HAP-1 (cell line): ENCODE measurements at regions not wholly inside any gene's neighbourhood (a gene's known extent, or its start where the extent isn't known, plus 50 kb on each side); places are given as distances from the start of the nearest gene placed in this dataset.

Experiments
- DNase-seq, 2 experiments: peaks; one replicate each; pipeline ENCODE4 v3.0.0-alpha.2; 2016 to 2020; ENCODE audit warnings: low spot score in 2 of 2
- H3K27me3 ChIP-seq: fragments of 250-450 bp; sonication (Bioruptor Pico); 2 replicates; pipeline ENCODE4 v1.5.1; 2020; ENCODE audit warnings: low read depth, mild to moderate bottlenecking, moderate library complexity
- H3K36me3 ChIP-seq: fragments of 250-450 bp; sonication (Bioruptor Pico); replicated peaks from 2 replicates; pipeline ENCODE4 v1.5.1; 2020; ENCODE audit warnings: mild to moderate bottlenecking
- H3K4me1 ChIP-seq: fragments of 250-450 bp; sonication (Bioruptor Pico); 2 replicates; pipeline ENCODE4 v1.5.1; 2020; ENCODE audit warnings: mild to moderate bottlenecking
- H3K4me3 ChIP-seq: fragments of 250-450 bp; sonication (Bioruptor Pico); 2 replicates; pipeline ENCODE4 v1.5.1; 2020; ENCODE audit warnings: mild to moderate bottlenecking, moderate library complexity
- H3K9me3 ChIP-seq: fragments of 250-450 bp; sonication (Bioruptor Pico); 2 replicates; pipeline ENCODE4 v1.5.1; 2020; ENCODE audit warnings: mild to moderate bottlenecking, moderate library complexity
- in situ Hi-C: fragments of 300-500 bp; cut with MboI; formaldehyde crosslinking; loops from 3 replicates; pipeline ENCODE4 v1.14.3; 2020; ENCODE audit warnings: low sequenced_read_pairs, inconsistent platforms, mixed read lengths

- Histone ChIP-seq H3K27me3 (no peaks in the 10 kb centered on the region), H3K9me3 (no peaks in the 10 kb centered on the region), H3K36me3 (no peaks in the 10 kb centered on the region), H3K4me3 (no peak overlapping the region), H3K4me1 (no peaks in the 10 kb centered on the region)
- DNase-seq, result no peak
- in situ Hi-C loops, result no loop called here
Observed at GRCh38 chr1:80403471-80403893, 1397.0 kb upstream of the ADGRL4 start.

GRCh38 chr1:80402625-80403024 is 1396.1 kb upstream of the ADGRL4 start:
- H3K27me3 ChIP-seq, result no peaks in the 10 kb centered on the region
- no peaks in the 10 kb centered on the region for H3K4me1 ChIP-seq
- no peaks in the 10 kb centered on the region for H3K9me3 ChIP-seq
- no peak for DNase-seq
- in situ Hi-C loops, result no loop called here
- H3K4me3 ChIP-seq, result no peak overlapping the region
- H3K36me3 ChIP-seq, result no peaks in the 10 kb centered on the region

DNA sequence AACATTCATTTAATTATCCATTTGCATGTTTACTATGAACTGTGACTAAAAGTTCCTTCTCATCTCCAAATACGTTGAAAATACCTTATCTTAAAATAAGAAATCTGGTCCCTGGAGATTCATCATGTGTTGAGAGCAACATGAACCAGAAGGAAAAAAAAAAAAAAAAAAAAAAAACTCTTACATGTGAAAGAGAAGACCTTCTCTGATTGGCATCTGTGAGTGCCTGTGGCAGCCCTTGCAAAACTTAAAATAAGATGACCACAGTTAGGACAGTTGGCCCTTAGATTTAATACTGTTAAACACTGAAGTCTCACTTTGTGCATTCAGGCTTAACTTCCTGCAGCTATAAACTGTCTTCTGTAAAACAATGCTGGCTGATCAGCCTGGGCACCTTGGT is 1395.2 kb upstream of the ADGRL4 start:
- in situ Hi-C loops, result no loop called here
- Histone ChIP-seq H3K4me3 (no peak overlapping the region), H3K4me1 (no peaks in the 10 kb centered on the region), H3K9me3 (no peaks in the 10 kb centered on the region), H3K36me3 (no peaks in the 10 kb centered on the region), H3K27me3 (no peaks in the 10 kb centered on the region)
- DNase-seq, result no peak

GRCh38 chr1:80392529-80392928 is 1386.0 kb upstream of the ADGRL4 start:
- peak in 1 of 2 experiments; percentile 7 for DNase-seq
- Histone ChIP-seq H3K27me3 (no peaks in the 10 kb centered on the region), H3K4me1 (no peaks in the 10 kb centered on the region), H3K9me3 (no peaks in the 10 kb centered on the region), H3K36me3 (no peaks in the 10 kb centered on the region), H3K4me3 (no peak overlapping the region)
- in situ Hi-C loops, result no loop called here

DNA sequence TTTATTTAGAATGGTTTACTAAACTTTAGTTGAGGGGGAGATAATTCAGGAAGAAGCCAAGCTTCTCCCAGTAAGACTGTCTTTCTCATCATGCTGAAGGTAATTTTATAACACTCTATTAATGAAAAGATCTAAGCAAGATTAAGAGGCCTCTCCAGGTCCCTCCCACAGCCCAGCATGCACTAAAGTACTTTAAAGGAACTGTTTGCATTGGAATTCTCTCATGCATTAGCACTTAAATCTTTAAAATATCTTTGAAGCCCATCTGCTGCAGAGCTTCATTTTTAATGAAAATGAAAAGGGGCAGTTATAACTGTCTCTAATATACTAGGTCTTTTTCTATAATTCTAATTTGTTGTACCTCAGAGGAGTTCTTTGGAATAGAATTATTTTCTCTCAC is 1379.1 kb upstream of the ADGRL4 start:
- in situ Hi-C loops, result no loop called here

DNA sequence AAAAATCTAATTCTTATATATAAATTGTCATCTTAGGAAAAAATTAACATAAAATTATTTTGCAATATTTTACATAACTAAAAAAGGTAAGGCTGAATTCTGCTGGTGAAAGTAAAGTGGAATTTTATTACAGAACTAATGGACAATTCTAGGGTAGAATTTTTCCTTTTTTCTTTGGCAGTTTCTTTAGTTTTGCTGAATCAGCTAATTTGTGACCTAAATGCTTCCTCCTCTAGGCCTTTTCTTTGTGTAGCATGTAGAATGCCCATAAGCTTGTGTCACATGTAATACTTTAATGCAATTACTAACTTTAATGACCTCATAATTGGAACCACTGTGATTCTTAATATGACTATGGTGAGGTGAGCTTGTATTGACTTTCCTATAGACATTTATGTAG is 1378.4 kb upstream of the ADGRL4 start:
- in situ Hi-C loops, result no loop called here
- no peaks in the 10 kb centered on the region for H3K4me1 ChIP-seq
- no peak for DNase-seq
- no peaks in the 10 kb centered on the region for H3K9me3 ChIP-seq
- H3K4me3 ChIP-seq, result no peak overlapping the region
- no peaks in the 10 kb centered on the region for H3K27me3 ChIP-seq
- no peaks in the 10 kb centered on the region for H3K36me3 ChIP-seq

More for the DNA sequence above, 1379.1 kb upstream of the ADGRL4 start:
- H3K27me3 ChIP-seq, result no peaks in the 10 kb centered on the region
- no peaks in the 10 kb centered on the region for H3K36me3 ChIP-seq
- no peaks in the 10 kb centered on the region for H3K4me1 ChIP-seq
- no peak overlapping the region for H3K4me3 ChIP-seq
- H3K9me3 ChIP-seq, result no peaks in the 10 kb centered on the region
- DNase-seq, result no peak

- Histone ChIP-seq H3K27me3 (no peaks in the 10 kb centered on the region), H3K4me1 (no peaks in the 10 kb centered on the region), H3K36me3 (no peaks in the 10 kb centered on the region), H3K4me3 (no peak overlapping the region), H3K9me3 (no peaks in the 10 kb centered on the region)
- in situ Hi-C loops, result no loop called here
- DNase-seq, result no peak
Observed at GRCh38 chr1:80384083-80384830, 1377.7 kb upstream of the ADGRL4 start.

DNA sequence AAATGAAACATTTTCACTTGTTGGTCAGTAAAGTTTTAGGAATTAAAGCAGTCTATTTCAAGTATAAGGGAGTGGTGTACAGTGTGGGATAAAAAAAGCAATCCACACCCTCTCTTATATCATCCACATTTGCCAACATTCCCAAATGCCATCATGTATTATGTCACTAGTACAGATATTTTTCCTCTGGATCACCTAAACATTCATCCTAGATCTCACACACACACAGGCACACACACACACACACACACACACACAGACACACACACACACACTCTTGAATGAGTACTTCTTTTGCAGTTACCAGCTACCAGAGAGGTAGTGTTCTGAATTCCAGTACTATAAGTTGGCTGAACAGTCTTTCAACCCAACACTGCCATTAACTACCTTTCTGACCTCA is 1369.1 kb upstream of the ADGRL4 start:
- no peak for DNase-seq
- no peak overlapping the region for H3K4me3 ChIP-seq
- H3K27me3 ChIP-seq, result no peaks in the 10 kb centered on the region
- in situ Hi-C loops, result no loop called here
- H3K4me1 ChIP-seq, result no peaks in the 10 kb centered on the region
- H3K9me3 ChIP-seq, result no peaks in the 10 kb centered on the region
- no peaks in the 10 kb centered on the region for H3K36me3 ChIP-seq

DNA sequence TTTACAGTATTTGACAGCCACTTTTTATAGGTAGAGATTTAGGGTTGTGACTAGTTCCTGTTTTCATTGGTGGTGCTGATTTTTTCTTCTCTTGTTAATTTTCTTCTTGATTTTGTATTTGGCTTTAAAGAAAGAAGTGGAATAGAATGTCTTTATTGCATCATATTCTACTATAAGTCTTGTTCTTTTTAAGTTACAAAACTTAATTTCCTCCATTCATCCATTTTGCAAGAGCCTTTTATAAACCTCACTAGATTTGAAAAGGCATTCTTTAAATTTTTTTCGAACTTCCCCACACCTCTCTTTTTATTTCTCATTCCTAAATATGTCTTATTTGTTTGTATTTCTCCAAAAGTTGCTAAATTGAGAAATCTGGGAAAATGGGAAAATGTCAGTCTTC is 1368.6 kb upstream of the ADGRL4 start:
- H3K4me3 ChIP-seq, result no peak overlapping the region
- in situ Hi-C loops, result no loop called here
- H3K27me3 ChIP-seq, result no peaks in the 10 kb centered on the region
- H3K4me1 ChIP-seq, result no peaks in the 10 kb centered on the region
- H3K9me3 ChIP-seq, result no peaks in the 10 kb centered on the region
- H3K36me3 ChIP-seq, result no peaks in the 10 kb centered on the region
- no peak for DNase-seq

DNA sequence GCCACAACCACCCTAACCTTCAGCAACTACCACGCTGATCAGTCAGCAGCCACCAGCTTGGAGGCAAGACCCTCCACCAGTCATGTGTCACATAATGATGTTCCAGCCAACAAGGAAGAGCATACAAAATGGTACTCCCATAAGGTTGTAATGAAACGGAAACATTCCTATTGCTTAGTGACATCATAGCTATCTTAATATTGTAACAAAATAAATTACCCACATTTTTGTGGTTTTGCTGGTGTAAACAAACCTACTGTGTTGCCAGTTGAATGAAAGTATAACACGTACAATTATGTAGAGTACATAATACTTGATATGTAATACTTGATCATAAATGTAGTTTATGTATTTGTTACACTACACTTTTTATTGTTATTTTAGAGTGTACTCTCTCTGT is 1363.2 kb upstream of the ADGRL4 start:
- no peaks in the 10 kb centered on the region for H3K27me3 ChIP-seq
- no peak for DNase-seq
- H3K9me3 ChIP-seq, result no peaks in the 10 kb centered on the region
- no peaks in the 10 kb centered on the region for H3K36me3 ChIP-seq
- in situ Hi-C loops, result no loop called here
- no peaks in the 10 kb centered on the region for H3K4me1 ChIP-seq
- no peak overlapping the region for H3K4me3 ChIP-seq

GRCh38 chr1:80367058-80367457 is 1360.5 kb upstream of the ADGRL4 start:
- Histone ChIP-seq H3K27me3 (no peaks in the 10 kb centered on the region), H3K36me3 (no peaks in the 10 kb centered on the region), H3K4me3 (no peak overlapping the region), H3K9me3 (no peaks in the 10 kb centered on the region), H3K4me1 (no peaks in the 10 kb centered on the region)
- no peak for DNase-seq
- in situ Hi-C loops, result no loop called here

GRCh38 chr1:80365359-80366021 is 1359.0 kb upstream of the ADGRL4 start:
- H3K36me3 ChIP-seq, result no peaks in the 10 kb centered on the region
- no peak for DNase-seq
- in situ Hi-C loops, result no loop called here
- no peak overlapping the region for H3K4me3 ChIP-seq
- H3K27me3 ChIP-seq, result no peaks in the 10 kb centered on the region
- no peaks in the 10 kb centered on the region for H3K4me1 ChIP-seq
- H3K9me3 ChIP-seq, result no peaks in the 10 kb centered on the region

- Histone ChIP-seq H3K9me3 (no peaks in the 10 kb centered on the region), H3K36me3 (no peaks in the 10 kb centered on the region), H3K4me1 (no peaks in the 10 kb centered on the region), H3K4me3 (no peak overlapping the region), H3K27me3 (no peaks in the 10 kb centered on the region)
- DNase-seq, result no peak
- in situ Hi-C loops, result no loop called here
Observed at GRCh38 chr1:80363689-80364475, 1357.4 kb upstream of the ADGRL4 start.

- Histone ChIP-seq H3K36me3 (no peaks in the 10 kb centered on the region), H3K27me3 (no peaks in the 10 kb centered on the region), H3K9me3 (no peaks in the 10 kb centered on the region), H3K4me3 (no peak overlapping the region), H3K4me1 (no peaks in the 10 kb centered on the region)
- in situ Hi-C loops, result no loop called here
- DNase-seq, result no peak
Observed at GRCh38 chr1:80359666-80360065, 1353.1 kb upstream of the ADGRL4 start.
